Heart left ventricle (tissue), 13 donors: ENCODE measurements at regions not wholly inside any gene's neighbourhood (a gene's known extent, or its start where the extent isn't known, plus 50 kb on each side); places are given as distances from the start of the nearest gene placed in this dataset.

Experiments
- CTCF ChIP-seq, 12 donors: fragments of 200-600 bp; sonication (generic) in 4 of 12; IDR thresholded peaks; one replicate each; pipeline versions ENCODE4 v1.5.0 to v1.8.0; 2018 to 2022; ENCODE audit warnings: antibody characterized with exemption in 12 of 12, mild to moderate bottlenecking in 5 of 12
- POLR2A ChIP-seq, 2 donors: fragments of 450-650 bp; IDR thresholded peaks; one replicate each; pipeline ENCODE4 v1.6.1; 2017; ENCODE audit warnings: antibody characterized with exemption in 2 of 2, mild to moderate bottlenecking in 2 of 2, moderate library complexity in 2 of 2
- donor health status: ischemic (EF 13 %, LVEDD 7.1; RV severe dilation, severe dysfunction).
- donor health status: DM: no; HTN: yes; CAD: no.
- donor health status: DM: no; HTN: no; CAD: no.
- donor health status: ischemic (EF 25% LVEDD 6.9; RV normal size, moderate dysfunction).
- donor health status: ischemic (EF 25% LVEDD 5.7; RV mildly dilated, moderate dysfunction).
- donor health status: ischemic (EF 35%, LVEDD 5.7; RV mildly dilated, moderate dysfunction).
- donor health status: nonischemic (EF 11% LVEDD 7.7; RV severe dilation, severe dysfunction).
- donor health status: DM: yes; HTN: yes; CAD: no.
- donor health status: PGD.
- donor health status: ischemic (EF 29% LVEDD 5.4; RV normal size, mild dysfunction).
- donor health status: nonischemic (EF 23%, LVEDD 6.1; RV moderate dilation, normal function).

GRCh38 chr4:154003378-154003777 is 214.5 kb upstream of the SFRP2 start:
- TF ChIP-seq CTCF (IDR thresholded peaks at IDR 0.05) (no peak), POLR2A (IDR thresholded peaks at IDR 0.05) (no peak)
